ENCODE measurements at regions not wholly inside any gene's neighbourhood (a gene's known extent, or its start where the extent isn't known, plus 50 kb on each side); places are given as distances from the start of the nearest gene placed in this dataset.

- Mint-ChIP-seq H3K27me3 (ENCODE audit: insufficient read depth) (no peaks in the 10 kb centered on the region), H3K36me3 (ENCODE audit: low read depth) (no peaks in the 10 kb centered on the region), H3K9me3 (peaks cover 4% of the 10 kb centered on the region), H3K27ac (no peak overlapping the region), H3K4me3 (no peak overlapping the region), H3K4me1 (ENCODE audit: low read depth) (no peaks in the 10 kb centered on the region)
- intact Hi-C loops (cut with micrococcal nuclease), result no loop called here
- DNase-seq (ENCODE audit: low spot score), result no peak
Observed at GRCh38 chr1:80453775-80454174, 1347.0 kb upstream of the ADGRL2 start.

GRCh38 chr1:80450711-80451110, 1350.0 kb upstream of the ADGRL2 start:
- Mint-ChIP-seq H3K36me3 (ENCODE audit: low read depth) (no peaks in the 10 kb centered on the region), H3K4me1 (ENCODE audit: low read depth) (no peaks in the 10 kb centered on the region), H3K9me3 (peaks cover 4% of the 10 kb centered on the region), H3K4me3 (no peak overlapping the region), H3K27me3 (ENCODE audit: insufficient read depth) (no peaks in the 10 kb centered on the region), H3K27ac (no peak overlapping the region)
- intact Hi-C loops (cut with micrococcal nuclease), result no loop called here
- DNase-seq (ENCODE audit: low spot score), result no peak

GRCh38 chr1:80448081-80448480, 1352.7 kb upstream of the ADGRL2 start:
- no peak for DNase-seq (ENCODE audit: low spot score)
- peaks cover 4% of the 10 kb centered on the region for H3K9me3 Mint-ChIP-seq
- no peaks in the 10 kb centered on the region for H3K36me3 Mint-ChIP-seq (ENCODE audit: low read depth)
- H3K4me1 Mint-ChIP-seq (ENCODE audit: low read depth), result no peaks in the 10 kb centered on the region
- H3K27me3 Mint-ChIP-seq (ENCODE audit: insufficient read depth), result no peaks in the 10 kb centered on the region
- intact Hi-C loops (cut with micrococcal nuclease), result no loop called here
- H3K4me3 Mint-ChIP-seq, result no peak overlapping the region
- H3K27ac Mint-ChIP-seq, result no peak overlapping the region

GRCh38 chr1:80447526-80447925, 1353.2 kb upstream of the ADGRL2 start:
- H3K36me3 Mint-ChIP-seq (ENCODE audit: low read depth), result no peaks in the 10 kb centered on the region
- peaks cover 4% of the 10 kb centered on the region for H3K9me3 Mint-ChIP-seq
- intact Hi-C loops (cut with micrococcal nuclease), result no loop called here
- no peaks in the 10 kb centered on the region for H3K4me1 Mint-ChIP-seq (ENCODE audit: low read depth)
- H3K4me3 Mint-ChIP-seq, result no peak overlapping the region
- no peak for DNase-seq (ENCODE audit: low spot score)
- no peaks in the 10 kb centered on the region for H3K27me3 Mint-ChIP-seq (ENCODE audit: insufficient read depth)
- no peak overlapping the region for H3K27ac Mint-ChIP-seq

- intact Hi-C loops (cut with micrococcal nuclease), result no loop called here
- Mint-ChIP-seq H3K27me3 (ENCODE audit: insufficient read depth) (no peaks in the 10 kb centered on the region), H3K9me3 (peaks cover 5% of the 10 kb centered on the region), H3K27ac (no peak overlapping the region), H3K4me1 (ENCODE audit: low read depth) (no peaks in the 10 kb centered on the region), H3K36me3 (ENCODE audit: low read depth) (no peaks in the 10 kb centered on the region), H3K4me3 (no peak overlapping the region)
- DNase-seq (ENCODE audit: low spot score), result no peak
Observed at GRCh38 chr1:80445033-80445432, 1355.7 kb upstream of the ADGRL2 start.

GRCh38 chr1:80444171-80444570, 1356.6 kb upstream of the ADGRL2 start:
- Mint-ChIP-seq H3K4me3 (no peak overlapping the region), H3K27ac (no peak overlapping the region), H3K9me3 (peaks cover 5% of the 10 kb centered on the region), H3K27me3 (ENCODE audit: insufficient read depth) (no peaks in the 10 kb centered on the region), H3K36me3 (ENCODE audit: low read depth) (no peaks in the 10 kb centered on the region), H3K4me1 (ENCODE audit: low read depth) (no peaks in the 10 kb centered on the region)
- intact Hi-C loops (cut with micrococcal nuclease), result no loop called here
- DNase-seq (ENCODE audit: low spot score), result no peak

GRCh38 chr1:80441664-80442063, 1359.1 kb upstream of the ADGRL2 start:
- intact Hi-C loops (cut with micrococcal nuclease), result no loop called here
- no peak overlapping the region for H3K27ac Mint-ChIP-seq
- DNase-seq (ENCODE audit: low spot score), result no peak
- no peaks in the 10 kb centered on the region for H3K36me3 Mint-ChIP-seq (ENCODE audit: low read depth)
- peaks cover 5% of the 10 kb centered on the region for H3K9me3 Mint-ChIP-seq
- no peaks in the 10 kb centered on the region for H3K27me3 Mint-ChIP-seq (ENCODE audit: insufficient read depth)
- no peaks in the 10 kb centered on the region for H3K4me1 Mint-ChIP-seq (ENCODE audit: low read depth)
- H3K4me3 Mint-ChIP-seq, result no peak overlapping the region

GRCh38 chr1:80436851-80437250, 1363.9 kb upstream of the ADGRL2 start:
- intact Hi-C loops (cut with micrococcal nuclease), result no loop called here
- Mint-ChIP-seq H3K27me3 (ENCODE audit: insufficient read depth) (no peaks in the 10 kb centered on the region), H3K36me3 (ENCODE audit: low read depth) (no peaks in the 10 kb centered on the region)

GRCh38 chr1:80427881-80428280, 1372.9 kb upstream of the ADGRL2 start:
- Mint-ChIP-seq H3K9me3 (peaks cover 5% of the 10 kb centered on the region), H3K4me1 (ENCODE audit: low read depth) (no peaks in the 10 kb centered on the region), H3K4me3 (no peak overlapping the region), H3K27ac (no peak overlapping the region), H3K27me3 (ENCODE audit: insufficient read depth) (no peaks in the 10 kb centered on the region), H3K36me3 (ENCODE audit: low read depth) (no peaks in the 10 kb centered on the region)
- intact Hi-C loops (cut with micrococcal nuclease), result no loop called here
- DNase-seq (ENCODE audit: low spot score), result no peak

More at GRCh38 chr1:80436851-80437250, 1363.9 kb upstream of the ADGRL2 start:
- H3K27ac Mint-ChIP-seq, result no peak overlapping the region
- H3K9me3 Mint-ChIP-seq, result peaks cover 5% of the 10 kb centered on the region
- no peak overlapping the region for H3K4me3 Mint-ChIP-seq
- DNase-seq (ENCODE audit: low spot score), result no peak
- no peaks in the 10 kb centered on the region for H3K4me1 Mint-ChIP-seq (ENCODE audit: low read depth)

- Mint-ChIP-seq H3K27ac (no peak overlapping the region), H3K4me3 (no peak overlapping the region), H3K36me3 (ENCODE audit: low read depth) (no peaks in the 10 kb centered on the region), H3K9me3 (no peaks in the 10 kb centered on the region), H3K4me1 (ENCODE audit: low read depth) (no peaks in the 10 kb centered on the region), H3K27me3 (ENCODE audit: insufficient read depth) (no peaks in the 10 kb centered on the region)
- no peak for DNase-seq (ENCODE audit: low spot score)
- intact Hi-C loops (cut with micrococcal nuclease), result no loop called here
Observed at GRCh38 chr1:80424249-80424648, 1376.5 kb upstream of the ADGRL2 start.

GRCh38 chr1:80418134-80418533, 1382.6 kb upstream of the ADGRL2 start:
- intact Hi-C loops (cut with micrococcal nuclease), result no loop called here
- Mint-ChIP-seq H3K27ac (no peak overlapping the region), H3K9me3 (peaks cover 4% of the 10 kb centered on the region), H3K36me3 (ENCODE audit: low read depth) (no peaks in the 10 kb centered on the region), H3K4me3 (no peak overlapping the region), H3K4me1 (ENCODE audit: low read depth) (no peaks in the 10 kb centered on the region), H3K27me3 (ENCODE audit: insufficient read depth) (no peaks in the 10 kb centered on the region)
- DNase-seq (ENCODE audit: low spot score), result no peak

- no peaks in the 10 kb centered on the region for H3K27me3 Mint-ChIP-seq (ENCODE audit: insufficient read depth)
- DNase-seq (ENCODE audit: low spot score), result no peak
- no peak overlapping the region for H3K4me3 Mint-ChIP-seq
- peaks cover 4% of the 10 kb centered on the region for H3K9me3 Mint-ChIP-seq
- intact Hi-C loops (cut with micrococcal nuclease), result no loop called here
- H3K4me1 Mint-ChIP-seq (ENCODE audit: low read depth), result no peaks in the 10 kb centered on the region
- H3K36me3 Mint-ChIP-seq (ENCODE audit: low read depth), result no peaks in the 10 kb centered on the region
- H3K27ac Mint-ChIP-seq, result no peak overlapping the region
Observed at GRCh38 chr1:80417671-80418070, 1383.1 kb upstream of the ADGRL2 start.

GRCh38 chr1:80413969-80414368, 1386.8 kb upstream of the ADGRL2 start:
- intact Hi-C loops (cut with micrococcal nuclease), result no loop called here
- no peak overlapping the region for H3K4me3 Mint-ChIP-seq
- H3K36me3 Mint-ChIP-seq (ENCODE audit: low read depth), result no peaks in the 10 kb centered on the region
- H3K4me1 Mint-ChIP-seq (ENCODE audit: low read depth), result no peaks in the 10 kb centered on the region
- H3K9me3 Mint-ChIP-seq, result peaks cover 4% of the 10 kb centered on the region
- H3K27ac Mint-ChIP-seq, result no peak overlapping the region
- no peaks in the 10 kb centered on the region for H3K27me3 Mint-ChIP-seq (ENCODE audit: insufficient read depth)
- DNase-seq (ENCODE audit: low spot score), result no peak

- Mint-ChIP-seq H3K36me3 (ENCODE audit: low read depth) (no peaks in the 10 kb centered on the region), H3K4me3 (no peak overlapping the region), H3K9me3 (peaks cover 4% of the 10 kb centered on the region), H3K4me1 (ENCODE audit: low read depth) (no peaks in the 10 kb centered on the region), H3K27ac (no peak overlapping the region), H3K27me3 (ENCODE audit: insufficient read depth) (no peaks in the 10 kb centered on the region)
- DNase-seq (ENCODE audit: low spot score), result no peak
- intact Hi-C loops (cut with micrococcal nuclease), result loop anchor here (2.0 kb wide), 1 partner anchor 45 kb away; no protein-coding TSS in a partner anchor
Observed at GRCh38 chr1:80410233-80410632, 1390.5 kb upstream of the ADGRL2 start.

Measured in activated T-helper 1 cell treated with anti-CD3 and anti-CD28 coated beads, Interleukin-12 subunit alpha, Interleukin-12 subunit beta, Interleukin-2, Interleukin-4 antibody, amounts not matched to agents 30 ng/mL and 10 ng/mL and 1 ng/mL, durations not matched to agents 14 hours and 24 hours and 36 hours (primary cell).